ENCODE measurements at regions not wholly inside any gene's neighbourhood (a gene's known extent, or its start where the extent isn't known, plus 50 kb on each side); places are given as distances from the start of the nearest gene placed in this dataset.

DNA sequence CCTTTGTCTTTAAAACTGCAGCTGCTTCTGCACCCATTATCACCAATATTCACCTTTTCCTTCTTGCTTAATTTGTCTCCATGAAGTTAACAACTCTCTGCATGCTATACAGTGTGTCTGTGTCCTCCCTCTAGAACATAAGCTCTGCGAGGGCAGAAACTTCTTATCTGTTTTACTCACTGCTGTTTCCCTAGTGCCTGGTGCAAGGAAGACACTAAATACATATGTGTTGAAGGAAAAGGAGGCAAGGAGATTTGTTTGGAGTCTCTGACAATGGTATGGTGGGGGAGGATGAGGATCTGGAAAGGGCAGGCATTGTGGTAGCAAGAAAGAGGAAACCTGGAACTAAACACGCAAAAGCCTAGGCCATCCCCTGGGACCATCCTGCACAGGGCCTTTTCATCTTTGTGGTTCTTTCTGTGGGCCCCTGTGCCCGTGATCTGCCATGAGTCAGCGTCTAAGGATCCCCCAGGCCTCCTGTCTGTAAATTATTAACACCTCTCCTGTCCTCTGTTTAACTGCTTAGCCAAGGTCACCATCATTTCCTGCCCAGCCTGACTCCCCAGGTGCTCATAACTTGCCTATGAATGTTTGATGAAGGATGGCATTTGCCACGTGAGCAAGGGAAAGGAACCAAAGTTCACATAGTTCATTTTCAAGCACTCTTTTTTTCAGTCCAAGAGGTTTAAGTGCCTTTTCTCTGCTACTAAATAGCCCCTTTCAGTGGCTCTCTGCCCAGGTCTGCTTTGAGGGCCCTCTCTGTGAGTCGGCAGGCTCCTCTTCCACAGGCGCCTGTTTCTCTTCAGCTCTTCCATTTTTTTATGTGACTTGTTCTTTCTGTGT is 131.1 kb downstream of the RASSF10 start:
- Histone ChIP-seq H3K4me1 (replicated peaks in 1 of 2; ENCODE audit: control insufficient read depth in 2 of 2, insufficient read depth in 2 of 2, low read length in 2 of 2) (peaks cover 11 to 22% of the 10 kb centered on the region in 2 experiments; a peak in 4 of 5 replicates), H2AFZ (ENCODE audit: low read depth, low read length) (peak overlapping the region; percentile 40; the same call in 1 of the 2 replicates), H3K27ac (ENCODE audit: extremely low read depth, low read depth, low read length) (no peak overlapping the region), H3K27me3 (ENCODE audit: control insufficient read depth in 2 of 2, insufficient read depth in 2 of 2, low read length in 2 of 2) (no peaks in the 10 kb centered on the region; a peak in 1 of 5 replicates), H3K79me2 (ENCODE audit: control insufficient read depth, insufficient read depth, low read length) (no peaks in the 10 kb centered on the region), H3K4me3 (no peak overlapping the region), H3K9ac (ENCODE audit: insufficient read depth in 1 of 2, low read depth in 2 of 2, low read length in 2 of 2) (no peak overlapping the region), H3K4me2 (ENCODE audit: insufficient read depth, low read length) (no peak overlapping the region), H4K20me1 (replicated peaks; ENCODE audit: control insufficient read depth, insufficient read depth, low read length) (no peaks in the 10 kb centered on the region), H3K9me3 (replicated peaks; ENCODE audit: control insufficient read depth, insufficient read depth, low read depth, low read length) (no peaks in the 10 kb centered on the region), H3K9me1 (ENCODE audit: control insufficient read depth, insufficient read depth, low read length) (no peaks in the 10 kb centered on the region), H3K36me3 (ENCODE audit: control insufficient read depth, insufficient read depth, low read length) (no peaks in the 10 kb centered on the region)
- FAIRE-seq (no peak), DNase-seq (ENCODE audit: extremely low read depth in 1 of 4, low spot score in 3 of 4) (no peak), ATAC-seq (no peak)
- in situ Hi-C loops (cut with MboI) (no loop called here), intact Hi-C loops (cut with micrococcal nuclease) (no loop called here)
- WGBS (ENCODE audit: insufficient coverage, low coverage, missing lambda C conversion rate) = 20% methylated on average over 7 of the region's 7 CpGs
- ChIA-PET CTCF (ENCODE audit: low intra/inter-chr PET ratio) (no interaction called here), POLR2A (interaction anchor here (0.5 to 0.7 kb wide), 2 partner anchors 13 to 160 kb away, joined by 3 read pairs; no protein-coding TSS in a partner anchor)
- TF ChIP-seq, protein P1, sequence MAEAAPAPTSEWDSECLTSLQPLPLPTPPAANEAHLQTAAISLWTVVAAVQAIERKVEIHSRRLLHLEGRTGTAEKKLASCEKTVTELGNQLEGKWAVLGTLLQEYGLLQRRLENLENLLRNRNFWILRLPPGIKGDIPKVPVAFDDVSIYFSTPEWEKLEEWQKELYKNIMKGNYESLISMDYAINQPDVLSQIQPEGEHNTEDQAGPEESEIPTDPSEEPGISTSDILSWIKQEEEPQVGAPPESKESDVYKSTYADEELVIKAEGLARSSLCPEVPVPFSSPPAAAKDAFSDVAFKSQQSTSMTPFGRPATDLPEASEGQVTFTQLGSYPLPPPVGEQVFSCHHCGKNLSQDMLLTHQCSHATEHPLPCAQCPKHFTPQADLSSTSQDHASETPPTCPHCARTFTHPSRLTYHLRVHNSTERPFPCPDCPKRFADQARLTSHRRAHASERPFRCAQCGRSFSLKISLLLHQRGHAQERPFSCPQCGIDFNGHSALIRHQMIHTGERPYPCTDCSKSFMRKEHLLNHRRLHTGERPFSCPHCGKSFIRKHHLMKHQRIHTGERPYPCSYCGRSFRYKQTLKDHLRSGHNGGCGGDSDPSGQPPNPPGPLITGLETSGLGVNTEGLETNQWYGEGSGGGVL (CRISPR knock-in tag; IDR thresholded peaks at IDR 0.05) = no peak
- TF ChIP-seq NFE2 (IDR thresholded peaks at IDR 0.05; ENCODE audit: low read depth) = 0 out of 2 replicates have a peak, but pooled peaks have one; percentile 11
- no TSS peak for BruUV-seq (replicated peaks)
